ENCODE measurements at regions not wholly inside any gene's neighbourhood (a gene's known extent, or its start where the extent isn't known, plus 50 kb on each side); places are given as distances from the start of the nearest gene placed in this dataset.

- H3K36me3 ChIP-seq (ENCODE audit: insufficient read depth, low read length), result no peaks in the 10 kb centered on the region
- TF ChIP-seq CTCF (conservative IDR thresholded peaks at IDR 0.05; ENCODE audit: low read length) (no peak), EZH2phosphoT487 (IDR thresholded peaks at IDR 0.05; ENCODE audit: borderline replicate concordance) (no peak)
- no peaks in the 10 kb centered on the region for H3K9me3 ChIP-seq (ENCODE audit: insufficient read depth, low read depth, low read length)
- no peak overlapping the region for H3K9ac ChIP-seq (ENCODE audit: low read depth, low read length, poor library complexity, severe bottlenecking)
- H3K4me3 ChIP-seq (ENCODE audit: low read length, poor library complexity, severe bottlenecking), result no peak overlapping the region
- H3K79me2 ChIP-seq (ENCODE audit: insufficient read depth, low read length), result no peaks in the 10 kb centered on the region
- no peaks in the 10 kb centered on the region for H3K9me2 ChIP-seq (replicated peaks; ENCODE audit: low read depth, low read length)
- no peaks in the 10 kb centered on the region for H3K27me3 ChIP-seq (ENCODE audit: insufficient read depth, low read length, poor library complexity, severe bottlenecking)
- H3K4me1 ChIP-seq (ENCODE audit: insufficient read depth, low read length, poor library complexity, severe bottlenecking), result peaks cover 19% of the 10 kb centered on the region
- H3F3A ChIP-seq (ENCODE audit: low read depth), result no peaks in the 10 kb centered on the region
- H2AFZ ChIP-seq (ENCODE audit: low read length), result no peak overlapping the region
- no peak overlapping the region for H3K4me2 ChIP-seq (ENCODE audit: low read depth, low read length, poor library complexity, severe bottlenecking)
- H4K20me1 ChIP-seq (ENCODE audit: insufficient read depth, low read length, poor library complexity, severe bottlenecking), result no peaks in the 10 kb centered on the region
Observed at GRCh38 chr20:50298554-50299324, 108.1 kb downstream of the CEBPB start.

- H3K9ac ChIP-seq (ENCODE audit: low read depth, low read length, poor library complexity, severe bottlenecking), result no peak overlapping the region
- TF ChIP-seq EZH2phosphoT487 (IDR thresholded peaks at IDR 0.05; ENCODE audit: borderline replicate concordance) (no peak), CTCF (conservative IDR thresholded peaks at IDR 0.05; ENCODE audit: low read length) (no peak)
- no peaks in the 10 kb centered on the region for H3K79me2 ChIP-seq (ENCODE audit: insufficient read depth, low read length)
- no peak overlapping the region for H2AFZ ChIP-seq (ENCODE audit: low read length)
- no peak overlapping the region for H3K4me2 ChIP-seq (ENCODE audit: low read depth, low read length, poor library complexity, severe bottlenecking)
- no peaks in the 10 kb centered on the region for H3K27me3 ChIP-seq (ENCODE audit: insufficient read depth, low read length, poor library complexity, severe bottlenecking)
- H3K4me1 ChIP-seq (ENCODE audit: insufficient read depth, low read length, poor library complexity, severe bottlenecking), result peaks cover 19% of the 10 kb centered on the region
- no peaks in the 10 kb centered on the region for H3F3A ChIP-seq (ENCODE audit: low read depth)
- H3K36me3 ChIP-seq (ENCODE audit: insufficient read depth, low read length), result no peaks in the 10 kb centered on the region
- H3K9me2 ChIP-seq (replicated peaks; ENCODE audit: low read depth, low read length), result no peaks in the 10 kb centered on the region
- H3K4me3 ChIP-seq (ENCODE audit: low read length, poor library complexity, severe bottlenecking), result no peak overlapping the region
- H3K9me3 ChIP-seq (ENCODE audit: insufficient read depth, low read depth, low read length), result no peaks in the 10 kb centered on the region
- H4K20me1 ChIP-seq (ENCODE audit: insufficient read depth, low read length, poor library complexity, severe bottlenecking), result no peaks in the 10 kb centered on the region
Observed at GRCh38 chr20:50299325-50299629, 108.6 kb downstream of the CEBPB start.

- Histone ChIP-seq H3K9ac (ENCODE audit: low read depth, low read length, poor library complexity, severe bottlenecking) (no peak overlapping the region), H3K79me2 (ENCODE audit: insufficient read depth, low read length) (no peaks in the 10 kb centered on the region), H3K4me2 (ENCODE audit: low read depth, low read length, poor library complexity, severe bottlenecking) (no peak overlapping the region), H3F3A (ENCODE audit: low read depth) (no peaks in the 10 kb centered on the region), H4K20me1 (ENCODE audit: insufficient read depth, low read length, poor library complexity, severe bottlenecking) (no peaks in the 10 kb centered on the region), H3K9me2 (replicated peaks; ENCODE audit: low read depth, low read length) (no peaks in the 10 kb centered on the region), H3K4me1 (ENCODE audit: insufficient read depth, low read length, poor library complexity, severe bottlenecking) (peaks cover 19% of the 10 kb centered on the region), H2AFZ (ENCODE audit: low read length) (no peak overlapping the region), H3K27me3 (ENCODE audit: insufficient read depth, low read length, poor library complexity, severe bottlenecking) (no peaks in the 10 kb centered on the region), H3K4me3 (ENCODE audit: low read length, poor library complexity, severe bottlenecking) (no peak overlapping the region), H3K36me3 (ENCODE audit: insufficient read depth, low read length) (no peaks in the 10 kb centered on the region), H3K9me3 (ENCODE audit: insufficient read depth, low read depth, low read length) (no peaks in the 10 kb centered on the region)
- TF ChIP-seq CTCF (conservative IDR thresholded peaks at IDR 0.05; ENCODE audit: low read length), result no peak
- no peak for TF ChIP-seq EZH2phosphoT487 (IDR thresholded peaks at IDR 0.05; ENCODE audit: borderline replicate concordance)
Observed at GRCh38 chr20:50301165-50301564, 110.5 kb downstream of the CEBPB start.

Measured in Loucy (cell line).